H1 (cell line): ENCODE measurements at regions not wholly inside any gene's neighbourhood (a gene's known extent, or its start where the extent isn't known, plus 50 kb on each side); places are given as distances from the start of the nearest gene placed in this dataset.

Experiments
- CHD7 ChIP-seq: fragments of 300-600 bp; sonication (generic); IDR thresholded peaks from 2 replicates; pipeline ENCODE4 v1.7.1; 2012; ENCODE audit warnings: low read length, moderate library complexity, mild to moderate bottlenecking, inconsistent platforms; ENCODE audit not compliant: insufficient replicate concordance
- EZH2 ChIP-seq: fragments of 200-600 bp; sonication (generic); IDR thresholded peaks from 2 replicates; pipeline ENCODE4 v1.7.1; 2012; ENCODE audit warnings: low read depth, mild to moderate bottlenecking, moderate library complexity, low read length, inconsistent platforms; ENCODE audit not compliant: severe bottlenecking
- ZNF274 ChIP-seq: IDR thresholded peaks from 2 replicates; pipeline ENCODE4 v1.7.0; 2012; ENCODE audit warnings: low read length, borderline replicate concordance; ENCODE audit errors: extremely low read depth

GRCh38 chr1:29669912-29670311 is 433.6 kb downstream of the PTPRU start (continued):
- TF ChIP-seq CHD7 = no peak
- no peak for TF ChIP-seq EZH2
- no peak for TF ChIP-seq ZNF274
